AG09309 (cell line): ENCODE measurements at regions not wholly inside any gene's neighbourhood (a gene's known extent, or its start where the extent isn't known, plus 50 kb on each side); places are given as distances from the start of the nearest gene placed in this dataset.

Experiments
- DNase-seq: peaks from one replicate; pipeline ENCODE4 v3.0.0-alpha.2; 2010; ENCODE audit warnings: low read depth
- H3K4me3 ChIP-seq: 2 replicates; pipeline ENCODE4 v1.5.1; 2011; ENCODE audit warnings: mild to moderate bottlenecking, low read depth, low read length, moderate library complexity; ENCODE audit not compliant: control insufficient read depth
- CTCF ChIP-seq: IDR thresholded peaks from 2 replicates; pipeline ENCODE4 v1.5.1; 2011; ENCODE audit warnings: mild to moderate bottlenecking, low read depth, low read length, inconsistent platforms; ENCODE audit not compliant: insufficient read depth, control insufficient read depth; ENCODE audit errors: missing control alignments

DNA sequence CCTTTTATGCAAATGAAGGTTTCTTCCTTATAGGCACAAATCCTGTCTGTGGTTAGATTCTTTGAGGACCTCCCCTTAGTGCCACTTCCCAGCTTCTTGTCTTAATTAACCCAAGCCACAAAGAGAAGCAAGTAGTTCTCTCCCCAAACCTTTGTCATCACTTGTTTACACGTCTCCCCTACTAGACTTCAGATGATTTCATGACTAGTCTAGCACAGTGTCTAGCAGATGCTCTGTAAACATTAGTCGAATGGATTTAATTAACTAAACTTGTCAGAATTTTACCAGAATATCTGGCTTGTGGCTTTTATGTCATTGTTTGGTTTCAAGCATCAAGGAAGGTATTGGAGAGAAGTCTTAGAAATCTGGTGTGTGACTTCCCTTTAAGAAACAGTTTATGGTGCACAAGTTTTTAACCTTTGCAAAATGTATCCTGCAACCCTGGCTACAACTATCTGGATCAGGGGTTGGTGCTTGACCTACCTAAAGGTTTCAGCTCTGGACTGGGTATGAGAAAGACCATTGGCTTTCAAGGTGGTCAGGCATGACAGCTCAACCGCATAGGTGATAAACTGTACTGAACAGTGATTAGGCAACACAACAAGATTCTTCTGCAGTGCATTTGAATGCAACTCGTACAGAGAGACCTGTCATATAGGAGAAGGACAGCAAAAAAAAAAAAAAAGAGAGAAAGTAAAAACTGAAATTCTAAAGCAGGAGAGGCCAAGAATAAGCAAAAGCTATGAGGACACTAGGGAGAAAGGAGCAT, 93.2 kb upstream of the CCDC150 start:
- DNase-seq: no peak
- TF ChIP-seq CTCF: no peak
- no peak overlapping the region for H3K4me3 ChIP-seq

DNA sequence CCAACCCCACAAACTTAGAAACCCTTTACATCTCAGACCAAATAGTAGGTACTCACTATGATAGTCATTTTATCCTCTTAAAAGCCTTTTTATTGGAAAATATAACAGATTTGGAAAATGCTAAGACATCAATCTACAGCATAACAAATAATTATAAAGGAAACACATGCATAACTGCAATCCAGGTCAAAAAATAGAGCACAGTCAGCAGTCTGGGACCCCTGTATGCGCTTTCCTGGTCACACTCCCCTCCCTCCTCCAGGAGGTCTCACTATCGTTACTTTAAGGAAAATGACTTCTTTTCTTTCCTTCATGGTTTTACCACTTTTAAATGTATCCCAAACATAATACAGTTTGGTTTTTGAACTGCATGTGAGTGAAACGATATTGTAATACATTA, 90.5 kb upstream of the CCDC150 start:
- no peak overlapping the region for H3K4me3 ChIP-seq
- no peak for TF ChIP-seq CTCF
- no peak for DNase-seq

DNA sequence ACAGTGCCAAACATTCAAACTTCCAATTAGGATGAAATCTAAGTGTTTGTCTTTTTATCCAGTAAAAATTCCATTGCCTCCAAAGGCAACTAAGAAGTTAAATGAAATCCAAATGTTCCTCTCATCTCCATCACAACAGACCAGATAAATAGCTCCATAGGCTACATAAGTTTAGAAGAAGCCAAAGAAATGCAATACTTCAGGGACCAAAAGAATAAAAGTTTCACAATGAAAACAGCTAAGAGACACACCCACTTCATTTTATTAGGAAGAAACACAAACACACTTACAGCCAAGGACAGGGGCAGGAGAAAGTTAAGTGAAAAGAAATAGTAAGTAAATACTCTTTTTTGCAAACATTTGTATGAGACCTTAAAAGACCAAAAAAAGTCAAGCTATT, 88.5 kb upstream of the CCDC150 start:
- peak; percentile 27 for DNase-seq
- H3K4me3 ChIP-seq: no peak overlapping the region
- no peak for TF ChIP-seq CTCF

DNA sequence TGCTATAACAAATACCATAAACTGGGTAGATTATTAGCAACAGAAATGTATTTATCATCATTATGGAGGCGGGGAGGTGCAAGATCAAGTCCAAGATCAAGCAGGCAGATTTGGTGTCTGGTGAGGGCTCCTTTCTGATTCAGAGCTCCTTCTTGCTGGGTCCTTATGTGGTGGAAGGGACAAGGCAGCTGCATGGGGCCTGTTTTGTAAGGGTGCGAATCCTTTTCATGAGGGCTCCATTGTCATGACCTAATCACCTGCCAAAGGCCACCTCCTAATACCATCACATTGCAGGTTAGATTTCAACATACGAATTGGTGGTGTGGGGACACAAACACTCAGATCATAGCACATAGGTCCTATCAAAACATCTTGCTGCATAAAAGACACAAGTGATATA, 84.4 kb upstream of the CCDC150 start:
- TF ChIP-seq CTCF: no peak
- DNase-seq: no peak
- H3K4me3 ChIP-seq: no peak overlapping the region

GRCh38 chr2:196555726-196556125, 83.8 kb upstream of the CCDC150 start:
- no peak for DNase-seq
- no peak for TF ChIP-seq CTCF
- H3K4me3 ChIP-seq: no peak overlapping the region

GRCh38 chr2:196558497-196558896, 81.0 kb upstream of the CCDC150 start:
- H3K4me3 ChIP-seq: no peak overlapping the region
- TF ChIP-seq CTCF: no peak
- DNase-seq: no peak

DNA sequence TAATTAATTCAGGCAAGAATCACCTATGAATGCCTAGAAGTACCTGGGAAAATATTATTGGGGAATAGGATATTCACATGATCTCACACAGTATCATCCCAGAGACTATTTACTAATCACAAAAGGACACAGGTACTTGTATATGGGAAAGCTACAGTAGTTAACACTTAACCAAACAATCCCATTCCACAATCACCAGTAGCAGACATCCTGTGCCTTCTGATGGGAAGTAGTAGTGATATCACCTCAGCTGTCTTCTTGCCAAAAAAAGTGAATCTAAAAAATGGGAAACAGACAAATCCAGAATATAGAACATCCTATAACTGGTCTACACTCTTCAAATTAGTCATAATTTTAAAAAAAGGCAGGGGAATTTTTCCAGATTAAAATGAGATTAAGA, 75.6 kb upstream of the CCDC150 start:
- no peak for TF ChIP-seq CTCF
- DNase-seq: no peak
- no peak overlapping the region for H3K4me3 ChIP-seq
